HG03045 (cell line): ENCODE measurements at regions not wholly inside any gene's neighbourhood (a gene's known extent, or its start where the extent isn't known, plus 50 kb on each side); places are given as distances from the start of the nearest gene placed in this dataset.
"Not testable (repeated sequence)": the region's sequence is repeated elsewhere in the genome, so short reads cannot be mapped to it uniquely, and the experiment has no call there.

Source experiments
- ATAC-seq: cut with Tn5 transposase; IDR thresholded peaks from one replicate; pipeline ENCODE4 v1.9.1; 2021; ENCODE audit warnings: mild to moderate bottlenecking, moderate library complexity; ENCODE audit not compliant: unreplicated experiment

- no peak for ATAC-seq
Observed at GRCh38 chr1:221497046-221497445, 244.8 kb downstream of the DUSP10 start.

- no peak for ATAC-seq
Observed at GRCh38 chr1:221503268-221503667, 238.6 kb downstream of the DUSP10 start.

GRCh38 chr1:221509575-221510355 is 232.1 kb downstream of the DUSP10 start:
- no peak for ATAC-seq

GRCh38 chr1:221510793-221511503 is 230.9 kb downstream of the DUSP10 start:
- ATAC-seq: no peak

- no peak for ATAC-seq
Observed at GRCh38 chr1:221511797-221512196, 230.1 kb downstream of the DUSP10 start.

- no peak for ATAC-seq
Observed at GRCh38 chr1:221514806-221515205, 227.1 kb downstream of the DUSP10 start.

- ATAC-seq: no peak
Observed at GRCh38 chr1:221515496-221515895, 226.4 kb downstream of the DUSP10 start.

GRCh38 chr1:221517961-221518360 is 223.9 kb downstream of the DUSP10 start:
- no peak for ATAC-seq

GRCh38 chr1:221520250-221520649 is 221.6 kb downstream of the DUSP10 start:
- no peak for ATAC-seq

GRCh38 chr1:221521686-221522085 is 220.2 kb downstream of the DUSP10 start:
- ATAC-seq: no peak

GRCh38 chr1:221522529-221522940 is 219.4 kb downstream of the DUSP10 start:
- ATAC-seq: no peak

GRCh38 chr1:221525749-221526148 is 216.1 kb downstream of the DUSP10 start:
- ATAC-seq: no peak

GRCh38 chr1:221527302-221527701 is 214.6 kb downstream of the DUSP10 start:
- ATAC-seq: no peak

GRCh38 chr1:221527886-221528624 is 213.8 kb downstream of the DUSP10 start:
- no peak for ATAC-seq

GRCh38 chr1:221530159-221530558 is 211.7 kb downstream of the DUSP10 start:
- not testable (repeated sequence) for ATAC-seq

GRCh38 chr1:221530791-221531190 is 211.1 kb downstream of the DUSP10 start:
- ATAC-seq: no peak

GRCh38 chr1:221532071-221532773 is 209.7 kb downstream of the DUSP10 start:
- ATAC-seq: no peak

- ATAC-seq: no peak
Observed at GRCh38 chr1:221541296-221541695, 200.6 kb downstream of the DUSP10 start.

GRCh38 chr1:221543529-221544120 is 198.3 kb downstream of the DUSP10 start:
- ATAC-seq: no peak

- ATAC-seq: no peak
Observed at GRCh38 chr1:221548942-221549341, 192.9 kb downstream of the DUSP10 start.

- no peak for ATAC-seq
Observed at GRCh38 chr1:221549815-221550214, 192.1 kb downstream of the DUSP10 start.
